Progenitor cell of endocrine pancreas (in vitro differentiated cells): ENCODE measurements at regions not wholly inside any gene's neighbourhood (a gene's known extent, or its start where the extent isn't known, plus 50 kb on each side); places are given as distances from the start of the nearest gene placed in this dataset.

Experiments used
- DNase-seq: peaks from one replicate; pipeline ENCODE4 v3.0.0; 2021; ENCODE audit warnings: low spot score; ENCODE audit not compliant: unreplicated experiment
- H3K27ac Mint-ChIP-seq: 2 replicates; pipeline ENCODE4 v1.8.0; 2021; ENCODE audit warnings: mild to moderate bottlenecking, moderate library complexity, mixed read lengths
- H3K27me3 Mint-ChIP-seq: 2 replicates; pipeline ENCODE4 v1.8.0; 2021; ENCODE audit warnings: mixed read lengths
- H3K36me3 Mint-ChIP-seq: 2 replicates; pipeline ENCODE4 v1.8.0; 2022; ENCODE audit warnings: mixed read lengths; ENCODE audit not compliant: insufficient read depth
- H3K4me1 Mint-ChIP-seq: 2 replicates; pipeline ENCODE4 v1.8.0; 2021; ENCODE audit warnings: low read depth, mixed read lengths
- H3K4me3 Mint-ChIP-seq: 2 replicates; pipeline ENCODE4 v1.8.0; 2021; ENCODE audit warnings: low read depth, mild to moderate bottlenecking, moderate library complexity, mixed read lengths
- H3K9me3 Mint-ChIP-seq: 2 replicates; pipeline ENCODE4 v1.8.0; 2021; ENCODE audit warnings: low read depth, mixed read lengths
- CTCF ChIP-seq: fragments of 200-600 bp; sonication (generic); IDR thresholded peaks from one replicate; pipeline ENCODE4 v1.5.0; 2021; ENCODE audit warnings: antibody characterized with exemption, mild to moderate bottlenecking; ENCODE audit not compliant: unreplicated experiment

- Mint-ChIP-seq H3K36me3 (no peaks in the 10 kb centered on the region), H3K4me3 (no peak overlapping the region), H3K27me3 (peaks cover 7% of the 10 kb centered on the region), H3K4me1 (no peaks in the 10 kb centered on the region), H3K9me3 (no peaks in the 10 kb centered on the region), H3K27ac (no peak overlapping the region)
- TF ChIP-seq CTCF, result no peak
- no peak for DNase-seq
These were observed 139.4 kb upstream of the DIO2 start for GRCh38 chr14:80350707-80351106.

- peaks cover 3% of the 10 kb centered on the region for H3K27me3 Mint-ChIP-seq
- no peak overlapping the region for H3K27ac Mint-ChIP-seq
- H3K4me3 Mint-ChIP-seq, result no peak overlapping the region
- no peak for DNase-seq
- H3K4me1 Mint-ChIP-seq, result no peaks in the 10 kb centered on the region
- H3K9me3 Mint-ChIP-seq, result no peaks in the 10 kb centered on the region
- H3K36me3 Mint-ChIP-seq, result no peaks in the 10 kb centered on the region
- TF ChIP-seq CTCF, result no peak
These were observed 135.1 kb upstream of the DIO2 start for GRCh38 chr14:80346395-80346794.

- Mint-ChIP-seq H3K4me1 (no peaks in the 10 kb centered on the region), H3K4me3 (no peak overlapping the region), H3K27ac (no peak overlapping the region), H3K36me3 (no peaks in the 10 kb centered on the region), H3K27me3 (peaks cover 5% of the 10 kb centered on the region), H3K9me3 (peaks cover 3% of the 10 kb centered on the region)
- DNase-seq, result no peak
- TF ChIP-seq CTCF, result no peak
These were observed 132.9 kb upstream of the DIO2 start for GRCh38 chr14:80344208-80344607.

GRCh38 chr14:80336608-80337106 is 125.4 kb upstream of the DIO2 start:
- H3K27ac Mint-ChIP-seq, result no peak overlapping the region
- no peak overlapping the region for H3K4me3 Mint-ChIP-seq
- TF ChIP-seq CTCF, result no peak
- H3K36me3 Mint-ChIP-seq, result no peaks in the 10 kb centered on the region
- no peaks in the 10 kb centered on the region for H3K4me1 Mint-ChIP-seq
- no peak for DNase-seq
- peaks cover 13% of the 10 kb centered on the region for H3K9me3 Mint-ChIP-seq
- peaks cover 7% of the 10 kb centered on the region for H3K27me3 Mint-ChIP-seq

- Mint-ChIP-seq H3K36me3 (no peaks in the 10 kb centered on the region), H3K9me3 (no peaks in the 10 kb centered on the region), H3K4me3 (no peak overlapping the region), H3K27me3 (no peaks in the 10 kb centered on the region), H3K27ac (no peak overlapping the region), H3K4me1 (peaks cover 27% of the 10 kb centered on the region)
- no peak for TF ChIP-seq CTCF
- no peak for DNase-seq
These were observed 114.4 kb upstream of the DIO2 start for GRCh38 chr14:80325688-80326087.
